ENCODE measurements at regions not wholly inside any gene's neighbourhood (a gene's known extent, or its start where the extent isn't known, plus 50 kb on each side); places are given as distances from the start of the nearest gene placed in this dataset.

GRCh38 chr1:88237058-88237457, 447.0 kb upstream of the PKN2 start:
- DNase-seq (ENCODE audit: extremely low read depth, low read depth, low spot score), result no peak

GRCh38 chr1:88239205-88239604, 444.9 kb upstream of the PKN2 start:
- no peak for DNase-seq (ENCODE audit: extremely low read depth, low read depth, low spot score)

GRCh38 chr1:88247666-88248065, 436.4 kb upstream of the PKN2 start:
- no peak for DNase-seq (ENCODE audit: extremely low read depth, low read depth, low spot score)

GRCh38 chr1:88250915-88251314, 433.2 kb upstream of the PKN2 start:
- no peak for DNase-seq (ENCODE audit: extremely low read depth, low read depth, low spot score)

GRCh38 chr1:88252745-88253144, 431.3 kb upstream of the PKN2 start:
- no peak for DNase-seq (ENCODE audit: extremely low read depth, low read depth, low spot score)

- DNase-seq (ENCODE audit: extremely low read depth, low read depth, low spot score), result no peak
Observed at GRCh38 chr1:88265606-88266005, 418.5 kb upstream of the PKN2 start.

GRCh38 chr1:88266051-88266450, 418.0 kb upstream of the PKN2 start:
- no peak for DNase-seq (ENCODE audit: extremely low read depth, low read depth, low spot score)

- no peak for DNase-seq (ENCODE audit: extremely low read depth, low read depth, low spot score)
Observed at GRCh38 chr1:88272216-88272615, 411.9 kb upstream of the PKN2 start.

- DNase-seq (ENCODE audit: extremely low read depth, low read depth, low spot score), result no peak
Observed at GRCh38 chr1:88274431-88274830, 409.6 kb upstream of the PKN2 start.

GRCh38 chr1:88275259-88275862, 408.7 kb upstream of the PKN2 start:
- no peak for DNase-seq (ENCODE audit: extremely low read depth, low read depth, low spot score)

GRCh38 chr1:88276163-88276562, 407.9 kb upstream of the PKN2 start:
- no peak for DNase-seq (ENCODE audit: extremely low read depth, low read depth, low spot score)

- DNase-seq (ENCODE audit: extremely low read depth, low read depth, low spot score), result no peak
Observed at GRCh38 chr1:88284066-88284465, 400.0 kb upstream of the PKN2 start.

GRCh38 chr1:88284666-88285366, 399.3 kb upstream of the PKN2 start:
- no peak for DNase-seq (ENCODE audit: extremely low read depth, low read depth, low spot score)

- no peak for DNase-seq (ENCODE audit: extremely low read depth, low read depth, low spot score)
Observed at GRCh38 chr1:88286716-88287115, 397.4 kb upstream of the PKN2 start.

- no peak for DNase-seq (ENCODE audit: extremely low read depth, low read depth, low spot score)
Observed at GRCh38 chr1:88288571-88288970, 395.5 kb upstream of the PKN2 start.

GRCh38 chr1:88289401-88290102, 394.5 kb upstream of the PKN2 start:
- DNase-seq (ENCODE audit: extremely low read depth, low read depth, low spot score), result no peak

GRCh38 chr1:88291611-88292354, 392.3 kb upstream of the PKN2 start:
- DNase-seq (ENCODE audit: extremely low read depth, low read depth, low spot score), result no peak

GRCh38 chr1:88293691-88294190, 390.3 kb upstream of the PKN2 start:
- no peak for DNase-seq (ENCODE audit: extremely low read depth, low read depth, low spot score)

- DNase-seq (ENCODE audit: extremely low read depth, low read depth, low spot score), result no peak
Observed at GRCh38 chr1:88296227-88296626, 387.8 kb upstream of the PKN2 start.

- DNase-seq (ENCODE audit: extremely low read depth, low read depth, low spot score), result no peak
Observed at GRCh38 chr1:88296642-88297041, 387.4 kb upstream of the PKN2 start.

- no peak for DNase-seq (ENCODE audit: extremely low read depth, low read depth, low spot score)
Observed at GRCh38 chr1:88298506-88298905, 385.6 kb upstream of the PKN2 start.
